ENCODE measurements at regions not wholly inside any gene's neighbourhood (a gene's known extent, or its start where the extent isn't known, plus 50 kb on each side); places are given as distances from the start of the nearest gene placed in this dataset.

GRCh38 chr5:104757915-104758314 lies 1195.3 kb upstream of the NUDT12 start:
- Histone ChIP-seq H3K27me3 (ENCODE audit: insufficient read depth, low read length) (no peaks in the 10 kb centered on the region), H4K20me1 (ENCODE audit: insufficient read depth, low read length) (no peaks in the 10 kb centered on the region), H3K4me2 (ENCODE audit: low read length) (no peak overlapping the region), H3F3A (ENCODE audit: insufficient read depth, low read length) (no peaks in the 10 kb centered on the region), H3K9ac (ENCODE audit: low read length) (no peak overlapping the region), H3K4me3 (ENCODE audit: low read depth, low read length, poor library complexity, severe bottlenecking) (no peak overlapping the region), H3K4me1 (ENCODE audit: insufficient read depth, low read length, severe bottlenecking) (no peaks in the 10 kb centered on the region), H3K9me2 (ENCODE audit: low read depth, low read length) (no peaks in the 10 kb centered on the region), H3K9me3 (ENCODE audit: low read length) (no peaks in the 10 kb centered on the region), H2AFZ (ENCODE audit: low read length) (no peak overlapping the region), H3K27ac (ENCODE audit: low read depth, low read length, poor library complexity, severe bottlenecking) (no peak overlapping the region), H3K36me3 (ENCODE audit: insufficient read depth, low read length) (no peaks in the 10 kb centered on the region), H3K79me2 (ENCODE audit: insufficient read depth, low read length) (no peaks in the 10 kb centered on the region)
- TF ChIP-seq CTCF (IDR thresholded peaks at IDR 0.05; ENCODE audit: low read length) (no peak), EZH2 (IDR thresholded peaks at IDR 0.05; ENCODE audit: borderline replicate concordance, low read length) (no peak)

- H3K9ac ChIP-seq (ENCODE audit: low read length), result no peak overlapping the region
These were observed 1193.2 kb upstream of the NUDT12 start for GRCh38 chr5:104755806-104756205.

DNA sequence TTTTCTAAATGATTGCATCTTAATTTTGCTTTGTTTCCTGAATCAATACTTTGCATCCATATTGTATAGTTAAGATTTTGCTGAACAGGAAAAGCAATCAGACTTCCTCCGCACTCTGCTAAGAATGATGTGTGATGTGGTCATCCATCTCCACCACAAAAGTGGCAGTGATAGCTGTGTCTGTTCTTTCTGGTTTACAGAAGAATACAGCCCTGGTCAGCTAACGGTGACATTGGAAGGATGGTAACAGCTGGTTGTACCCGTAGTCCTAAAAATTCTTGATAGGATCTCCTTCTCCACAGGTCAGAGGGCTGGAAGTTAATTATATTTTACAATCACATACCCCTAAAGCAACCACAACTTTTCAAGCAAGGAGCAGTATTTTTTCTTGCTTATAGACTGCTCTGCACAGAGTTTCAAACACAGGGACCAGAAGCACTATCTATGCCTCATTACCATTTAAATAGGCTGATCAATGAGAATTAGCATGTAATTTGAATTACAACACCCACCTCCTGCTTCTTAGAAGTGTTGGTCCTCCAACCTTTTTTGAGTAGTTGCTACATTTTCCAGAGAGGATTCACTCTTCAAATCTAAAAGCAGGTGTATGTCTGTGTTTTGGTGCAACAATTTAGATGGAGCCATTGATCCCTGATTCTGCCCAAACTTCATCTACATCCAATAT lies 1191.9 kb upstream of the NUDT12 start:
- Histone ChIP-seq H3K4me2 (ENCODE audit: low read length) (no peak overlapping the region), H3K27ac (ENCODE audit: low read depth, low read length, poor library complexity, severe bottlenecking) (no peak overlapping the region), H3K9me2 (ENCODE audit: low read depth, low read length) (no peaks in the 10 kb centered on the region), H3K36me3 (ENCODE audit: insufficient read depth, low read length) (no peaks in the 10 kb centered on the region), H3K4me1 (ENCODE audit: insufficient read depth, low read length, severe bottlenecking) (no peaks in the 10 kb centered on the region), H3K4me3 (ENCODE audit: low read depth, low read length, poor library complexity, severe bottlenecking) (no peak overlapping the region), H3K9ac (ENCODE audit: low read length) (no peak overlapping the region), H3F3A (ENCODE audit: insufficient read depth, low read length) (no peaks in the 10 kb centered on the region), H2AFZ (ENCODE audit: low read length) (no peak overlapping the region), H3K27me3 (ENCODE audit: insufficient read depth, low read length) (no peaks in the 10 kb centered on the region), H3K9me3 (ENCODE audit: low read length) (no peaks in the 10 kb centered on the region), H3K79me2 (ENCODE audit: insufficient read depth, low read length) (no peaks in the 10 kb centered on the region), H4K20me1 (ENCODE audit: insufficient read depth, low read length) (no peaks in the 10 kb centered on the region)
- no peak for TF ChIP-seq EZH2 (IDR thresholded peaks at IDR 0.05; ENCODE audit: borderline replicate concordance, low read length)
- no peak for TF ChIP-seq CTCF (IDR thresholded peaks at IDR 0.05; ENCODE audit: low read length)

More at GRCh38 chr5:104755806-104756205, 1193.2 kb upstream of the NUDT12 start:
- H4K20me1 ChIP-seq (ENCODE audit: insufficient read depth, low read length), result no peaks in the 10 kb centered on the region
- H3K9me3 ChIP-seq (ENCODE audit: low read length), result no peaks in the 10 kb centered on the region
- no peaks in the 10 kb centered on the region for H3K79me2 ChIP-seq (ENCODE audit: insufficient read depth, low read length)
- H3K9me2 ChIP-seq (ENCODE audit: low read depth, low read length), result no peaks in the 10 kb centered on the region
- no peaks in the 10 kb centered on the region for H3F3A ChIP-seq (ENCODE audit: insufficient read depth, low read length)
- no peak overlapping the region for H3K27ac ChIP-seq (ENCODE audit: low read depth, low read length, poor library complexity, severe bottlenecking)
- H3K4me3 ChIP-seq (ENCODE audit: low read depth, low read length, poor library complexity, severe bottlenecking), result no peak overlapping the region
- TF ChIP-seq CTCF (IDR thresholded peaks at IDR 0.05; ENCODE audit: low read length) (no peak), EZH2 (IDR thresholded peaks at IDR 0.05; ENCODE audit: borderline replicate concordance, low read length) (no peak)
- no peaks in the 10 kb centered on the region for H3K4me1 ChIP-seq (ENCODE audit: insufficient read depth, low read length, severe bottlenecking)
- no peaks in the 10 kb centered on the region for H3K27me3 ChIP-seq (ENCODE audit: insufficient read depth, low read length)
- no peak overlapping the region for H3K4me2 ChIP-seq (ENCODE audit: low read length)
- H3K36me3 ChIP-seq (ENCODE audit: insufficient read depth, low read length), result no peaks in the 10 kb centered on the region
- no peak overlapping the region for H2AFZ ChIP-seq (ENCODE audit: low read length)
